SU-DHL-6 (cell line): ENCODE measurements at regions not wholly inside any gene's neighbourhood (a gene's known extent, or its start where the extent isn't known, plus 50 kb on each side); places are given as distances from the start of the nearest gene placed in this dataset.

Experiments used
- H2AFZ ChIP-seq: fragments of 200-600 bp; sonication (generic); 2 replicates; pipeline ENCODE4 v1.6.1; 2014; ENCODE audit warnings: low read depth, mild to moderate bottlenecking, moderate library complexity, mixed read lengths, antibody characterized with exemption, low read length; ENCODE audit not compliant: severe bottlenecking
- H3F3A ChIP-seq: fragments of 200-600 bp; shearing (Covaris generic); 2 replicates; pipeline ENCODE4 v1.6.0; 2016; ENCODE audit warnings: antibody characterized with exemption, mild to moderate bottlenecking; ENCODE audit not compliant: insufficient read depth
- H3K27ac ChIP-seq: fragments of 200-600 bp; sonication (generic); 2 replicates; pipeline ENCODE4 v1.5.1; 2016; ENCODE audit warnings: low read depth, mild to moderate bottlenecking, low read length, moderate library complexity, mixed read lengths
- H3K27me3 ChIP-seq: fragments of 200-600 bp; sonication (generic), shearing (Covaris generic); 2 replicates; pipeline ENCODE4 v1.6.0; 2014; ENCODE audit warnings: mild to moderate bottlenecking, low read length
- H3K36me3 ChIP-seq: fragments of 200-600 bp; sonication (generic); 2 replicates; pipeline ENCODE4 v1.6.1; 2014; ENCODE audit warnings: mild to moderate bottlenecking, low read length, mixed read lengths
- H3K4me2 ChIP-seq: fragments of 300-600, 200-600 bp; shearing (Covaris generic), sonication (generic); 2 replicates; pipeline ENCODE4 v1.6.0; 2014; ENCODE audit warnings: low read length, low read depth, mild to moderate bottlenecking; ENCODE audit not compliant: poor library complexity, severe bottlenecking
- H3K4me3 ChIP-seq: fragments of 200-600 bp; sonication (generic); 2 replicates; pipeline ENCODE4 v1.5.1; 2014; ENCODE audit warnings: antibody characterized with exemption, low read length, mild to moderate bottlenecking, mixed read lengths; ENCODE audit not compliant: insufficient read depth, poor library complexity, severe bottlenecking
- H3K79me2 ChIP-seq: fragments of 200-600 bp; sonication (generic); 2 replicates; pipeline ENCODE4 v1.6.1; 2014; ENCODE audit warnings: mild to moderate bottlenecking, low read length, moderate library complexity; ENCODE audit not compliant: insufficient read depth
- H3K9ac ChIP-seq: fragments of 200-600 bp; sonication (generic); 2 replicates; pipeline ENCODE4 v1.7.0; 2014; ENCODE audit warnings: mild to moderate bottlenecking, low read length
- H3K9me2 ChIP-seq: fragments of 200-600 bp; sonication (generic); replicated peaks from 2 replicates; pipeline ENCODE4 v1.6.1; 2014; ENCODE audit warnings: low read length; ENCODE audit not compliant: insufficient read depth
- H3K9me3 ChIP-seq: fragments of 200-600 bp; sonication (generic); 2 replicates; pipeline ENCODE4 v1.6.1; 2014; ENCODE audit warnings: low read length, mixed read lengths; ENCODE audit not compliant: insufficient read depth
- H4K20me1 ChIP-seq: fragments of 200-600 bp; sonication (generic); 2 replicates; pipeline ENCODE4 v1.6.1; 2014; ENCODE audit warnings: low read depth, mild to moderate bottlenecking, antibody characterized with exemption, low read length, moderate library complexity, mixed read lengths
- CTCF ChIP-seq: fragments of 200-600 bp; sonication (generic); IDR thresholded peaks from one replicate; pipeline ENCODE4 v1.5.1; 2017; ENCODE audit warnings: antibody characterized with exemption, mild to moderate bottlenecking, low read length, moderate library complexity; ENCODE audit not compliant: insufficient read depth, poor library complexity, severe bottlenecking
- EZH2phosphoT487 ChIP-seq: fragments of 200-600 bp; sonication (generic), shearing (Covaris generic); conservative IDR thresholded peaks from 2 replicates; pipeline ENCODE4 v1.6.1; 2018; ENCODE audit warnings: mild to moderate bottlenecking, antibody characterized with exemption, low read length, moderate library complexity, mixed read lengths

DNA sequence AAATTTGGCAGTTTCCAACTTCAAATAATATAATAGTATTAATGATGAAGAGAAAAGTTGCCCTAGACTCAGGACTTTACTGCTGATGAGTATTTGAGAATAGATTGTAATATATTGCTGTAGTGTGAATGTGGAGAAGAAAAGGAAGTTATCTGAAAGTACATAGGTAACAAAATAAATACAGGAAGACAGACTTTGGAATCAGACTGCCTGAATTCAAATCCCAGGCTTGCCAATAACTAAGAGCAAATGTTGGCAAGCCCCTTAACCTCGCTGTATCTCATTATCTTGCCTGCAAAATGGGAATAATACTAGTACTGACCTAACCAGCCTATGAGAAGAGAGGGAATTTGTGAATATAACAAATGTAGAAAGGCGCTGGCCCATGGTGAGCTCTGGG lies 765.2 kb upstream of the ID2 start:
- Histone ChIP-seq H3K36me3 (no peaks in the 10 kb centered on the region), H3K4me3 (no peak overlapping the region), H3K27me3 (no peaks in the 10 kb centered on the region), H3K9me2 (no peaks in the 10 kb centered on the region), H4K20me1 (no peaks in the 10 kb centered on the region), H2AFZ (no peak overlapping the region), H3K79me2 (no peaks in the 10 kb centered on the region), H3F3A (no peaks in the 10 kb centered on the region), H3K4me2 (no peak overlapping the region), H3K9me3 (no peaks in the 10 kb centered on the region), H3K9ac (no peak overlapping the region), H3K27ac (no peak overlapping the region)
- no peak for TF ChIP-seq EZH2phosphoT487
- TF ChIP-seq CTCF, result no peak

GRCh38 chr2:7919510-7919909 lies 762.3 kb upstream of the ID2 start:
- Histone ChIP-seq H3K79me2 (no peaks in the 10 kb centered on the region), H3K27me3 (no peaks in the 10 kb centered on the region), H3F3A (no peaks in the 10 kb centered on the region), H2AFZ (no peak overlapping the region), H3K27ac (no peak overlapping the region), H3K4me3 (no peak overlapping the region), H4K20me1 (no peaks in the 10 kb centered on the region), H3K36me3 (no peaks in the 10 kb centered on the region), H3K4me2 (no peak overlapping the region), H3K9ac (no peak overlapping the region), H3K9me3 (no peaks in the 10 kb centered on the region), H3K9me2 (no peaks in the 10 kb centered on the region)
- TF ChIP-seq EZH2phosphoT487, result no peak
- no peak for TF ChIP-seq CTCF

- no peak for TF ChIP-seq CTCF
- no peak for TF ChIP-seq EZH2phosphoT487
- Histone ChIP-seq H3K36me3 (no peaks in the 10 kb centered on the region), H3K9me3 (no peaks in the 10 kb centered on the region), H3K27ac (no peak overlapping the region), H3K79me2 (no peaks in the 10 kb centered on the region), H3K9me2 (no peaks in the 10 kb centered on the region), H4K20me1 (no peaks in the 10 kb centered on the region), H3K9ac (no peak overlapping the region), H3F3A (no peaks in the 10 kb centered on the region), H2AFZ (no peak overlapping the region), H3K4me3 (no peak overlapping the region), H3K27me3 (no peaks in the 10 kb centered on the region), H3K4me2 (no peak overlapping the region)
Observed at GRCh38 chr2:7924023-7924762, 757.7 kb upstream of the ID2 start.
